Activated CD4-positive, alpha-beta T cell treated with anti-CD3 and anti-CD28 coated beads for 24 hours (primary cell): ENCODE measurements at regions not wholly inside any gene's neighbourhood (a gene's known extent, or its start where the extent isn't known, plus 50 kb on each side); places are given as distances from the start of the nearest gene placed in this dataset.

Experiments
- DNase-seq, 2 donors: peaks; one replicate each; pipeline ENCODE4 v3.0.0-alpha.2; 2020; ENCODE audit warnings: low read depth in 2 of 2

DNA sequence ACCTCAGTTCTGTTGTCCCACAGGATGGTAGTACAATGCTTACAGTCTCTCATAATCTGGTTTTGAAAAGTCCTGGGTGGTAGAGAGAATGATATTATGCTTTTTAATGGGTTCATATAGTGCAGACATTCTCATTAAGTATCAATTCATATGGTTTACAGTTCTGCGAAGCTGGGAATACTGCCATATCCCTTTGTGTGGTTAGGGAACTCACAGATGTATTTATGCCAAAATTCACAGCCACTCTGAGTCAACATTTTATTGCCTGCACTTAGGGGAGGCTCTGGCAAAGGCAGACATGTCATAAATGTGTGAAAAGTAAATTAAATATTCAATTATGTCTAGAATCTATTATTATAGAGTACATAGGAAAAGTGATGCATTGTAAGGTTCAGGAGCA, 808.2 kb downstream of the SUCLG1 start:
- DNase-seq: no peak

DNA sequence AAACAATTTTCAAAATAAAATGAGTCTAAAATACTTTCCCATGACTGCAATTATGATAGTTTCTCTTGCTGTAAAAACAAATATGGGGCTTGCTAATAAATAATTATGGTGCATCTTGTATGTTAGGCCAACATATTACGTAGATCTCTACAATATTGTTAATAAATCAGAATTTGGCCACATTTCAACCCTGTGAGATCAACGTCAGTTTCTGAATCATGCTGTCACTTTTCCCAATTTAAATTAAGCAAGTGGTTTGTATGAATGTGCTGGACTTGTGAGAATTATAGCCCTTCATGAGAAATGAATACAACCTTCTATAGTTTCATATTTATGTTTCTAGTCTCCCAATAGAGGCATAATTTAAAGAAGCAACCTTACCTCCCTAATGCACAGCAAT, 808.9 kb downstream of the SUCLG1 start:
- no peak for DNase-seq

DNA sequence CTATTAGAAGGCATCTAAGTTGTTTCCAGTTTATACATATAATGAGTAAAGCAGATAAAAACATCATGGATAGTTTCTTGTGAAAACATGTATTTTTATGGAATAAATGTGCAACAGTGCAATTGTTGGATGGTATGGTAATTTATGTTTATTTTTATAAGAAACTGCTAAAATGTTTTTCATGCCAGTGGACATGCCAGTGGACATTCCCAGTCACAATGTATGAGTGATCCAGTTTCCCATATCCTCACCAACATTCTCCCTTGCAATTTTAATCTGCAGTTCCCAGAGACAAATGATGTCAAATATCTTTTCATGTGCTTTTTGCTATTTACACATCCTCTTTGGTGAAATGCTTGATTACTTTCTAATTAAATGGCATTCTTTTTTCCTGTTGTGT, 818.6 kb downstream of the SUCLG1 start:
- no peak for DNase-seq

DNA sequence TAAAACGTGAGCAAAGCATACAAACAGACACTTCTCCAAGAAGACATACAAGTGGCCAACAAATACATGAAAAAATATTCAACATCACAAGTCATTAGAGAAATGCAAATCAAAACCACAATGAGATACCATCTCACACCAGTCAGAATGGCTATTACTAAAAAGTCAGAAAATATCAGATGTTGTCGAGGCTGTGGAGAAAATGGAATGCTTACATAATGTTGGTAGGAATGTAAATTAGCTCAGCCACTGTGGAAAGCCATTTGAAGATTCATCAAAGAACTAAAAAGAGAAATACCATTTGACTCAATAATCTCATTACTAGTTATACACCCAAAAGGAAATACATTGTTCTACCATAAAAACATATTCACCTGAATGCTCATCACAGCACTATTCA, 825.7 kb downstream of the SUCLG1 start:
- no peak for DNase-seq

DNA sequence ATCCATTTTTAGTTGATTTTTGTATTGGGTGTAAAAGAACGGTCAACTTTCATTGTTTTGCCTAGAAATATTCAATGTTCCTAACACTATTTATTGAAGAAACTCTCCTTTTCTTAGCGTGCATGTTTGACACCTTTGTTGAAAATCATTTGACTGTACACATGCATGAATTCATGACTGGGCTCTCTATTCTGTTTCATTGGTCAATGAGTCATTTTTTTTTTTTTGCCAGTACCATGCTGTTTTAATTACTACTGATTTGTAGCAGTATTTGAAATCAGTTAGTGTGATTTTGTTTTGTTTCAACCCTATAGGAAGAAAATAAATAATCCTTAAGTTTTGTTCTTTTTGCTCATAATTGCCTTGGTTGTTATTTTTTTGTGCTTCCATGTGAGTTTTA, 828.7 kb downstream of the SUCLG1 start:
- DNase-seq: no peak

DNA sequence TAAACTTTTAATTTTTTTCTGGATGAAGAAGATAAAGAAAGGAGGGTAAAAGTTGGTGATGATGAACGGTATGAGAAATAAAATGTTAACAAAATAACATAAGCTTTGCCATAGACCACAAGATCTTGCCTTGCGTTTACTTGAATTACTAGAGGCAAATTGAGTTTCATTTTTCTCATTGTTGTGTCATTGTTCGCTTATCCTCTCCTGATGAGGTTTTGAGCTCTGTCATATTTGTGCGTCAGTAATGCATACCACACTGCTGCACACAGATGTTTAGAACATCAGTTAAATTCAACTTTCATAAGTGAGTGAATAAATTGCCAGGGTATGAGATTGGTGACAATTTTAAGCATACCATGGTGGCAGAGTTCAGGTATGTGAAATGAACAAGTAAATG, 843.6 kb downstream of the SUCLG1 start:
- no peak for DNase-seq

DNA sequence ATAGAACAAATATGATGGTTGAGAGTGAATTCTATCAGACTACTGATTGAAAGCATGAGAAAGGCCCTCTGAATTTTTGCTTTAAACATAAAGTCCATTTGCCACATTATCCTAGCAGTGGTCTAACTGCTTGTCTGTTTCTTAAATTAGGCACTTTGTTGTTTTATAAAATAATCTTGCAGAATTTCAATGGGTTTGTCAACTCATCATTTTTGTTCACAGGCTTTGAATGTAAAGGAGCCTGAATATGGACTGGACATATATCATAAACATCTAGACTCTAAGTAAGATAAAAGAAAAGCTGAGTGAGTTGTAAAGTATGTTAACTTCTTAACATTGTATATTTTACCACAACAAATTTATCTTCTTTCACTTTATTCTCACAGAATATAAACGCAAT, 845.9 kb downstream of the SUCLG1 start:
- no peak for DNase-seq

DNA sequence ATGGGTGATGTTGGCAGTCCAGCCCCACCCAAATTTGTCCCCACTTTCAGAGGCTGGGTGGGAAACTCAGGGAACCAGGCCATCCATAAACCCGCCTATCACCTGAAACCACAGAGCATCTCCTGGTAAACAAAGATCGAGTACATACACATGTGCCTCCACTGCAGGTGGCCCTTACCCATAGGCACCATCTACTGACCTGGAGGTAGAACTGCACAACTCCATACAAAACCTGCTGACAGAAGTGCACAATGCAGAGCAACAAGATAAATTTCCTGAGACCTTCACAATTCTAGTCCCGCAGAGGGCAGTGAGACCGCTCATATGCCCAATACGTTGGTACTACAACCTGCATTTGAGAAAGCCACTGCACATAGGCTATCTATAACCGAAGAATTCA, 856.3 kb downstream of the SUCLG1 start:
- no peak for DNase-seq

DNA sequence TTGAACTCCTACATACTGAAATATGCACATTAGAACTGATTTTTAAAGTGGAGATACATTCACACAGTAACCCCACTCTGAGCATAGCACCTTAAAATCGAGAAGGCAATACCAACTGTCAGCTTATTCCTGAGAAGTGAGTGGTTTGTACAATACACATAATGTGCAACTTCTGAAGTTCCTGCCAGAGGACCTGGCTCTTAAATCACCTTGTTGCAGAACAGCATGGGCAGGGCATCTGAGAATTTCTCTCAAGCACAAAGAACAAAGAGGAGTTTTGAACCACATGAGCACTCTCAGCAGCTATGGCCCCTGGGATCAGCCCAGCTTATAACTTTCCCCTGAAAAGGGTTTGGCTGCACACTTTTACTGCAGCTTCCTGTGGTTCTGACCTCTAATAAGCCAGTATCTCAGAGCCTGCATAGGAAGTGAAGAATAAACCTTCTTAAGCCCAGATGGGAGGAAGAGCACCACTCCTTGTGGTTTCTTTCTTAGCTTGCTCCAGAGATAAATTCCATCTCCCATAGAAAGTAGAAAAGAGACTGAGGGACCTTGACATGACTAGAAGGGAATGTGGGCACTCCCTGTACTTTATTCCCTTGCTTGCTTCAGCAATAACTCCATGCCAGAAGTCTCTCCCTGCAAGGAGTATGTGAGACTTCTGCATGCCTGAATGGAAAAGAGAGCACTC, 862.3 kb downstream of the SUCLG1 start:
- DNase-seq: no peak

DNA sequence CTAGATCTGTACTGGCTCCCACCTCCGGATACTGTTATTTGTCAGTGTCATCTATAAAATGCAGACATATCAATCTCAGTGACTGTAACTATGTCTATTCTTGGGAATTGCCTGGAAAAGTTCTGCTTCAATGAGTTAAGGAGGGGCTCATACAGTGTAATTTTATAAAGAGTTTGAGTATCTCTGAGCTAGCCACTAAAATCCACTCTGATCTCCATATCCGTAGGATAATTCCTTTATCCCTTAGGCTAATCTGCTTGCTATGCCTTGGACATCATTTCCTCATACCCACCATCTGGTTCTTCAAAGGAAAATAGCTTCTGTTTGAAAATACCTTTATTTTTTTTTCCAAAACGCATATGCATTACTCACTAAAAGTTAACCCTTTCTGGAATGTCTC, 863.2 kb downstream of the SUCLG1 start:
- no peak for DNase-seq

DNA sequence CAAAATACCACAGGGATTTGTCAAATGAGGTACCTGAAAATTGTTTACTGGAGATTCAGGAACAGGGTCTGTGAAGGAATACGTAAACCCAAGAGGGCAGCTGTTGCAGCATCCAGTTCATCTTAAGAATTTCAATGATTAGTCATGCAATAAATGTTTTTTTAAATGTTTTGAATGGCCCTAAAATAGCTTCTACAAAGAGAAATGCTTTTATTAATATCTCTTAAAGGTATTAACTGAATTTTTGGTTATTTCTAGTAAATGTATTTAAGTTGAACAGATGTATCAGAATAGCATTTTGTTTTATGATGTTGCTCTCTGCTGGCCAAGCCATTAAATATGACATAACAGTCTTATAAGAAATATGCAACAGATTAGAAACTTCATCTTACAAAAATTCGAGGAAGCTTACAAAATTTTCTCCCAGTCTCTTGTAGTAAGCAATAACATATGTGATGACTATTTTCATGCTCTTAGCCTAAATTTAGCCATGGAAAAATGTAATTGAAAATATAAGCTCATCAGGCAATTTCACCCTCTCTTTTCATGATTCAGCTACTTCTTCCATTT, 863.9 kb downstream of the SUCLG1 start:
- DNase-seq: no peak

DNA sequence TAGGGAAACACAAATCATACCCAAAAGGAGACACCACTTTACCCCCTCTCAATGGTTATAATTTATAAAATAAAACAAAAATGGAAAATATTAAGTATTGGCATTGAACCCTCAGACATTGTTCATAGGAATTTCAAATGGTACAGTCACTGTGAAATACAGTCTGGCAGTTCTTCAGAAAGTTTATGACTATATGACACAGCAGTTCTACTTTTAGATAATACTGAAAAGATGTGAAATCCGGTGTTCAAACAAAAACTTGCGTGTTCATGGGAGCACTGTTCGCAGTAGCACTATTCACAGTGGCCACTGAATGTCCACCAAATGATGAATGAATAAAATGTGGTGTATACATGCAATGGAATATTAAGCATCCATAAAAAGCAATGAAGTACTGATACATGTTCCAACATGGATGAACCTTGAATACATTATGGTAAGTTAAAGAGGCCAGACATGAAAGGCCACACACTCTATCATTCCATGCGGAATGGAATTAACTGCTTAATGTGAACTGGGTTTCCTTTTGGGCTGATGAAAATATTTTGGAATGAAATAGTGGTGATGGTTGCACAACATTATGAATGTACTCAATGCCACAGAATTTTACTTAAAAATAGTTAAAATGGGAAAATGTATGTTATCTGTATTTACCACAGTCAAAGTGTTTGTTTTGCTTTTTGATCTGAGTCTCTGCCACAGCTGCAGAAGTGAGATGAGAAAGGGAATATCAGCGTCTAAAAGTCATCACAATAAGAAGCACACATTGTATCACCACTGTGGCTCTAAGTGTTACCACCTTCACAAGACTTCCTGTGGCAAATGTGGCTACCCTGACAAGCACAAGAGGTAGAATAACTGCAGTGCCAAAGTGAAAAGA, 864.6 kb downstream of the SUCLG1 start:
- DNase-seq: no peak

DNA sequence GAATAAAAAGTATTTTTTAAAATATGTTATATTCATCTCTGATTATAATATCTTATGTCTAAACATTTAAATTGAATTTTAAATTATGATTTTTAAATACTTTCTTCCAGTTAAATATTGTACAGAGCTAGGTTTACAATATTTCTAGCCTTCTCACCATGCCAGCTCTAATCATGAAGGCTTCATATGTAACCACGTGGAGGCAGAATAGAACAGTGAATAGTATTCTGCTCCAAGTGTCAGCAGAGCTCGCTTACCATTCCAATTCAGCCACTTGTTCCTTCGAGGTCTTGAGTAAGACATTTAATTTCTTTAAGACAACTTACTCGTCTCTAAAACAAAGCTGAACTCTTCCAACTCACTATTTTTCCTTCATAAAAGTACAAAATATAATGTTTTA, 871.8 kb downstream of the SUCLG1 start:
- DNase-seq: no peak

DNA sequence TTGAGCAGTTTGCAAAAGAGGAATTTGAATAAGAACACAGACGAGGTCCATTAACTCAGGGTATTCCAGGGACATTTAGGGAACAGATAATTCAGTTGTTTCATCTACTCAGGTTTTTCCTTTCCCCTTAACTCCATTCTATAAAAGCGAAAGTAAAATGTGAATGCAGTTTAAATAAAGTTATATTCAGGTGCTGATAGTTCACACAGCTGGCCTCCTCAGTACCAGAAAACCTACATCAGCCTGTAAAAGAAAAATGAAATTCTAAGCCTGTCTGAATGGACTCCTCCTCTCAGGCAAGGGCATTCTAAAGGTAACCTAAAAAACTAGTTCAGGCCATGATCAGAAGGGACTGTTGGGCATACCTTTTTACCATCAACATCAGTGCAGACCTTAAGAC, 873.8 kb downstream of the SUCLG1 start:
- no peak for DNase-seq

DNA sequence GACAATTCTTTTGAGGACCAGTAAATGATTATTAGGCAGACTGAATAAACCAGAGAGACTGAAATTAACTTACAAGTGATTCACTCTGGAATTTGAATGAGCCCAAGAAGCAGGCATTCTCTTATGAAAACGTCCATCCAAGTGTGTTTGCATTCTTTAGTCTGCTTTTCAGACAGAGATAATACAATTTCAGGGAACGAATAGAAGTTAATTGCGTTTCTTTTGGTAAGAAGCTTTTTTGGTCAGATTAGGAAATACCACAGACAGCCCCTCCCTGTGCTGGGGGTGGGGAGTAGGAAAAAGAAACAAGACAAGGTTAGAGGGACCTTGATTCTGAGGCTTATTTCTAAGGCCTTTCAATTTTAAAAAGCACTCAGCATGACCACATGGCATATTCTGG, 874.4 kb downstream of the SUCLG1 start:
- DNase-seq: no peak

DNA sequence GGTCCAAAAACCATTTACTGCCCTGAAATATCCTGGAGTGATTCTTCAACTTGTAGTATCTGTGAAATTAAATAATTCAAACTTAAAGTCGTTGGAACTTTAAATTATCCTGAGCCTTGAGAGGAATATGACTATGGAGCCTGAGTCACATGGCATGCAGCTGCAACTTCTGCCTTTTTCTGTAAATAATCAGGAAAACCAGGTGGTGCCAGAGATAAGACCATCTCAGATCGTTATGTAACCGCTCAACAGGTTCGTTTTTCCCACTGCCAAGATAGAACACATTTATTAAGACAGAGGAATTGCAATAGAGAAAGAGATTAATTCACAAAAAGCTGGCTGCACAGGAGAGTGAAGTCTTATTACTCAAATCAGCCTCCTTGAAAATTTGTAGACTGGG, 876.5 kb downstream of the SUCLG1 start:
- no peak for DNase-seq

DNA sequence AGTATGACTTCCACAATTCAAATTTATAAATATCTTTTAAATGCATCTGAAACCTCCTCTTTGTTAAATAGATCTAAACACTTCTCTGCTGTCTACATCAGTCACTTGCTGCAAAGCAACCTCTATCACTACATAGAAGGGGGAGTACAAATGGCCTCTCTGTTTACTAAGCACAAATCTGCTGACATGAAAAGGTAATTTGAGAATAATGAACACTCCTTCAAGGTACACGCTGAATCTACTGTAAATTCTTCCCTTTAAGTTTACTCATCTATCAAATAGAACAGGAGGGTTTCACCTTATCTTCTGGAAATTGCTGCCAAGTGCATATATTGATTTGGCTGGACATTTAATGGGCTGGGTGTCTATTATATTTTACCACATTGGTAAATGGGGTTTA, 879.6 kb downstream of the SUCLG1 start:
- DNase-seq: no peak

DNA sequence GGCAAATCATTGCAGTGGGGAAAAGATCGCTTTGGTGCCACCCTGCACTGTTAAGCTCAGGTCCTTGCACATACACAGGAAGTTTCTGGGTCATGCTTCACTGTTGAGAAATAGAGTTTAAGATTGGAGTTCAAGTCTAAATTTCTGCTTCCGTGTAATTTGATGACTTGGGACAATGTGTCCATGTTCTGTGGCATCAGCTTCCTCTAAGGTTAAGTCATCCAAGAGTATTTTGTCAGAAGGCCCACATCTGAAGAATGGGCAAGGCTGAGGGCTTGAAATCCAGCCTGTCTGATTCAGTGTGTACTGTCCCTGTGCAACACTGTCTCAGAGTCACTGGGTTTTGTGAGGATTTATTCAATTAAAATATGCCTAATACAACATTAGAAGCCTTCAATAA, 880.7 kb downstream of the SUCLG1 start:
- no peak for DNase-seq

DNA sequence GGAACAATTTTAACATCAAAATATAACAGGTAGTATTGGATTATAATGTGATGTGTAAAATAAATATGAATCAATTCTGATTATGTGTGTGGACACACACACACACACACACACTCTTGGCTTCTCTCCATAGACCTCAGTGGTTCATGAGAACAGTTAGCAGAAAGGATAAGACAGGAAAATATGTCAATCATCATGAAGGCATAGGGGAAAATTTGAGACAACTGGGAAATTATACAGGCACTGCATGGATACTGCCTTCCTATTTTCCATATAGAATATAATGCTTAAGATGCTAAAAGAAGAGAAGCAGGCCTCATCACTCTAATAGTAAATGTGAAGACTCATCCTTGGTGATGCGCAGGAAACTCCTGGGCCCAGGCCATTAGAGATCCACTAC, 884.5 kb downstream of the SUCLG1 start:
- DNase-seq: no peak

DNA sequence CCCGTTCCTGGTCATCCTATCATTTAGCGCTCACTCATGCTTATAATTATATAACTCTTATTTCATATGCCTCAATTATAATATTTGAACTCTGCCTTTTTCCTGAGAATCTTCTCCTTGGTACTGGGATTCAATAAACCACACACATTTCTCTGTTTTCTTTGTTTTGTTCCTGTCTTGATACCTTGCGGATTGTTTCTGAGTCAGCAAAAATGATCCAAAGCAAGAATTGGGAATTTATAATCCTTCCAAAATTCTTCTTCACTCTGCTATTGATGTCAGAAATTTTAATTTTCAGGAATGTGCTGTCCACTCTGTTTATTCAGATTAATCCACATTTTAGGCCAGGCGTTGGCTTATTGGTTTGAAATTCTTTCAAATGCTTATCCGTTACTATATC, 886.0 kb downstream of the SUCLG1 start:
- DNase-seq: no peak

DNA sequence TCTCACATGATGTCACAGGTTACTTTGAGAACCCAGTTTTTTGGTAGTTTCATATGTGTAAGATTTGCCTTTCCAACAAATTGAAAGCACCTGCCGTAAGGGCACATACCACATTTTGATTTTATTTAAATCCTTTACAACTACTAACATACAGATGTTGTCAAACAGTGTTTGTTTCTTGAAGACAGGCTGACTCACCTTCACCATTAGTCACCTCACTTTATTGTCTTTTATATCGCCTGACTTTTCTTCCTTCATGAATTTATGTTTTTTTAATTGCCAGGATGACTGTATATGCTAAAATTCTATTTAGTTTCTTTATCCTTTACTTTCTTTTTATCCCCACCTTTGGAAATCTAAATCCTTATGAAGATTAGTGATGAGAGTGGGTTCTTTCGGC, 886.7 kb downstream of the SUCLG1 start:
- DNase-seq: no peak

DNA sequence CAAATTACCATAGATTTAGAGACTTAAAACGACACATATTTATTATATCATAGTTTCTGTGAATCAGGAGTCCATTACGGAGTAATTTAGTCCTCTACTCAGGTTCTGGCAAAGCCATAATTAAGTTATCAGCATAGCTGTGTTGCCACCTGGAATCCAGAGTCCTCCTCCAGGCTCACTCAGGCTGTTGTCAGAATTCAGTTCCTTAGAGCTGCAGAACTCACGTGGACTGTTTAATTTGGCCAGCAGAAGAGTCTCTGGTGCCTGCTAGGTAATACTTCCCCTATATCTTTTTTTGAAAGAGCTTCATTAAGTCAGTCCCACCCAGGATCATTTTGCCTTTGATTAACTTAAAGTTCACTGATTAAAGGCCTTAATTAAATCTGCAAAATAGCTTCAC, 891.5 kb downstream of the SUCLG1 start:
- DNase-seq: no peak

DNA sequence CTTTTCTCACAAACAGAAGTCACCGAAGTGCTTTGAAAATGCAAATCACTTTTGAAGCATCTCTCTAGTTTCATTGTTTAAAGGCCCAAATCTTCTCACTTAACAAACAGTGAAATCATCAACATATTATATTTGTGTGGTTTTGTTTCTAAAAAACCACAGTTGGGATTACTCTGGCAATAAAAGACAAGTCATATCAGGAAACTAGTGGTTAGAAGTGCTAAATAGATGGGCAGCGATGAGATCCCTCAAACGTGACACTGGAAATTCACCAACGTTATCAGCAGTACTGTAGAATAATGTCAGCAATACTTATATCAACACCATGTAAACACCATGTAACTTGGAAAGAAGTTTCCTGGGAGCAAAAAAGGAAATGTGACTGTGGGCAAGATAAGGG, 893.5 kb downstream of the SUCLG1 start:
- DNase-seq: no peak
